ENCODE measurements at regions not wholly inside any gene's neighbourhood (a gene's known extent, or its start where the extent isn't known, plus 50 kb on each side); places are given as distances from the start of the nearest gene placed in this dataset.
A peak's percentile ranks its signal among the peaks of the same experiment; 100 is the strongest.
"Not testable (repeated sequence)": the region's sequence is repeated elsewhere in the genome, so short reads cannot be mapped to it uniquely, and the experiment has no call there.

- H3K27ac ChIP-seq (replicated peaks); DNase-seq (ENCODE audit: low read depth in 1 of 2, low spot score in 1 of 2); H3K4me3 ChIP-seq (replicated peaks; ENCODE audit: insufficient read depth, low read length); H3K27me3 ChIP-seq (ENCODE audit: insufficient read depth, poor library complexity, severe bottlenecking): not testable (repeated sequence)
These were observed 162.1 kb upstream of the ZNF658 start for GRCh38 chr9:66738418-66738817.

- not testable (repeated sequence) for DNase-seq (ENCODE audit: low read depth in 1 of 2, low spot score in 1 of 2); H3K27me3 ChIP-seq (ENCODE audit: insufficient read depth, poor library complexity, severe bottlenecking); H3K27ac ChIP-seq (replicated peaks); H3K4me3 ChIP-seq (replicated peaks; ENCODE audit: insufficient read depth, low read length)
These were observed 160.4 kb upstream of the ZNF658 start for GRCh38 chr9:66740136-66740535.

DNA sequence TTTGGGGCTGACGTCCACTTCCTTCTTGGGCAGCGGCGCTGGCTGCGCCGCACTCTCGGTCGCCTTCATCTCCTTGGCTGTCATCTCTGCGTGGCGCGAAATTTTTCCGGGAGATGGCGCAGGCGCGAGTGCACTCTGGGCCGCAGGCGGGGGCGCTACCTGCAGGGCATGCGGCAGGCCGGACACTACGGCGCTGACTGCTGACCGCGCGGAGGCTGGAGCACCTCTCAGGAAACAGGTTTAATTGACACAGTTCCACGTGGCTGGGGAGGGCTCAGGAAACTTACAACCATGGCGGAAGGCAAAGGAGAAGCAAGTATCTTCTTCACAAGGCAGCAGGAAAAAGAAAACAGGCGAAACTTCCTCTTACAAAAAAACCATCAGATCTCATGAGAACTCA, 154.7 kb upstream of the ZNF658 start:
- H3K27me3 ChIP-seq (ENCODE audit: insufficient read depth, poor library complexity, severe bottlenecking); H3K4me3 ChIP-seq (replicated peaks; ENCODE audit: insufficient read depth, low read length); DNase-seq (ENCODE audit: low read depth in 1 of 2, low spot score in 1 of 2); H3K27ac ChIP-seq (replicated peaks): not testable (repeated sequence)

GRCh38 chr9:66752324-66752923, 148.1 kb upstream of the ZNF658 start:
- not testable (repeated sequence) for H3K27me3 ChIP-seq (ENCODE audit: insufficient read depth, poor library complexity, severe bottlenecking); H3K27ac ChIP-seq (replicated peaks); H3K4me3 ChIP-seq (replicated peaks; ENCODE audit: insufficient read depth, low read length); DNase-seq (ENCODE audit: low read depth in 1 of 2, low spot score in 1 of 2)

- not testable (repeated sequence) for H3K27me3 ChIP-seq (ENCODE audit: insufficient read depth, poor library complexity, severe bottlenecking); H3K27ac ChIP-seq (replicated peaks); DNase-seq (ENCODE audit: low read depth in 1 of 2, low spot score in 1 of 2); H3K4me3 ChIP-seq (replicated peaks; ENCODE audit: insufficient read depth, low read length)
These were observed 140.6 kb upstream of the ZNF658 start for GRCh38 chr9:66759825-66760492.

DNA sequence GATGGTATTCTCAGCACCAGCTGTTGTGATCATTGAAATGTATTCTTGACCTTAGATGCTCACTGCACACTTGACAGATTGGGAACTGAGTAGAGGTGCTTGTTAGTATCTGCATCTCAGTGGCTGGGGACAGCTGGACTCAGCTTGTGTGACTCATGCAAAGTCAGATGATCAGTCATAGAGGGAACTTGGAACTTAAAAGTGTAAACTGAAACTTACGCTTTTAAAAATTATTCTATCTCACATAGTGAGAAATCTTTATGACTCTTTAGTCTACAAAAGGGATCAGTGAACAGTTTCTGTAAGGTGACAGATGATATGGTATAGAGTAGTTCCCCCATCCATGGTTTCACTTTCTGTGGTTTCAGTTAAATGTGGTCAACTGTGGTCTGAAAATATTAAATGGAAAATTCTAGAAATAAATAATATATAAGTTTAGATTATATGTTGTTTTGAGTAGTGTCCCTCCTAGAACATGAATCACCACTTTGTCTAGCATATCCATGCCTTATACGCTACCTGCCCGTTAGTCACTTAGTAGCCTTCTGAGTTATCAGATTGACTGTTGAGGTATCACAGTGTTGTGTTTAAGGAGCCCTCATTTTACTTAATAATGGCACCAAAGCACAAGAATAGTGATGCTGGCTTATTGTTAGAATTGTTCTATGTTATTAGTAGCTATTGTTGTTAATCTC, 135.6 kb upstream of the ZNF658 start:
- not testable (repeated sequence) for H3K4me3 ChIP-seq (replicated peaks; ENCODE audit: insufficient read depth, low read length); H3K27me3 ChIP-seq (ENCODE audit: insufficient read depth, poor library complexity, severe bottlenecking)

GRCh38 chr9:66765531-66765930, 135.0 kb upstream of the ZNF658 start:
- H3K4me3 ChIP-seq (replicated peaks; ENCODE audit: insufficient read depth, low read length); H3K27ac ChIP-seq (replicated peaks); DNase-seq (ENCODE audit: low read depth in 1 of 2, low spot score in 1 of 2); H3K27me3 ChIP-seq (ENCODE audit: insufficient read depth, poor library complexity, severe bottlenecking): not testable (repeated sequence)

More for the DNA sequence above, 135.6 kb upstream of the ZNF658 start:
- not testable (repeated sequence) for H3K27ac ChIP-seq (replicated peaks); DNase-seq (ENCODE audit: low read depth in 1 of 2, low spot score in 1 of 2)

GRCh38 chr9:66771504-66771903, 129.0 kb upstream of the ZNF658 start:
- not testable (repeated sequence) for H3K4me3 ChIP-seq (replicated peaks; ENCODE audit: insufficient read depth, low read length); H3K27me3 ChIP-seq (ENCODE audit: insufficient read depth, poor library complexity, severe bottlenecking); DNase-seq (ENCODE audit: low read depth in 1 of 2, low spot score in 1 of 2); H3K27ac ChIP-seq (replicated peaks)

GRCh38 chr9:66774618-66775017, 125.9 kb upstream of the ZNF658 start:
- not testable (repeated sequence) for DNase-seq (ENCODE audit: low read depth in 1 of 2, low spot score in 1 of 2); H3K4me3 ChIP-seq (replicated peaks; ENCODE audit: insufficient read depth, low read length); H3K27ac ChIP-seq (replicated peaks); H3K27me3 ChIP-seq (ENCODE audit: insufficient read depth, poor library complexity, severe bottlenecking)

- DNase-seq (ENCODE audit: low read depth in 1 of 2, low spot score in 1 of 2); H3K27me3 ChIP-seq (ENCODE audit: insufficient read depth, poor library complexity, severe bottlenecking); H3K4me3 ChIP-seq (replicated peaks; ENCODE audit: insufficient read depth, low read length); H3K27ac ChIP-seq (replicated peaks): not testable (repeated sequence)
These were observed 120.4 kb upstream of the ZNF658 start for GRCh38 chr9:66779944-66780661.

- not testable (repeated sequence) for H3K27me3 ChIP-seq (ENCODE audit: insufficient read depth, poor library complexity, severe bottlenecking); H3K4me3 ChIP-seq (replicated peaks; ENCODE audit: insufficient read depth, low read length); DNase-seq (ENCODE audit: low read depth in 1 of 2, low spot score in 1 of 2); H3K27ac ChIP-seq (replicated peaks)
These were observed 119.3 kb upstream of the ZNF658 start for GRCh38 chr9:66781240-66781639.

DNA sequence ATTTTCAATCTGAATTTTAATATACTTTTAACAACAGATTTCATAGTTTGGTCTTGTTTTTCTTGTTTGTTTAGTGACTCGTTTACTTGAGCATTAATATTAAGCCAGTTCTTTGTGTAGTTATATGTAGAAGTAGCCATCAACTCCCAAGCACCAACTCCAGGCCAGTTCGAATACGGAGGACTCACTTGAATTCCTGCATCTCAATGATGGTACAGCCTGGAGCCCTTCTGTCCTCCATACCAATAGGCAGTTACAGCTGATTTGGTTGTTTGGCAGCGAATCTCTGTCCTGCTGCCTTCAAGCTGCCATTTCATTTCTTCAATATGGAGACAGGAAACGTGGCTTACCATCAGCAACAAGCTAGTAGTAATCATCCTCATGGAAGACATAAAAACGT, 118.5 kb upstream of the ZNF658 start:
- not testable (repeated sequence) for H3K27me3 ChIP-seq (ENCODE audit: insufficient read depth, poor library complexity, severe bottlenecking); H3K4me3 ChIP-seq (replicated peaks; ENCODE audit: insufficient read depth, low read length); DNase-seq (ENCODE audit: low read depth in 1 of 2, low spot score in 1 of 2)
- H3K27ac ChIP-seq (replicated peaks): peak overlapping the region; percentile 85

- not testable (repeated sequence) for DNase-seq (ENCODE audit: low read depth in 1 of 2, low spot score in 1 of 2); H3K27ac ChIP-seq (replicated peaks); H3K27me3 ChIP-seq (ENCODE audit: insufficient read depth, poor library complexity, severe bottlenecking); H3K4me3 ChIP-seq (replicated peaks; ENCODE audit: insufficient read depth, low read length)
These were observed 114.9 kb upstream of the ZNF658 start for GRCh38 chr9:66785603-66786002.

DNA sequence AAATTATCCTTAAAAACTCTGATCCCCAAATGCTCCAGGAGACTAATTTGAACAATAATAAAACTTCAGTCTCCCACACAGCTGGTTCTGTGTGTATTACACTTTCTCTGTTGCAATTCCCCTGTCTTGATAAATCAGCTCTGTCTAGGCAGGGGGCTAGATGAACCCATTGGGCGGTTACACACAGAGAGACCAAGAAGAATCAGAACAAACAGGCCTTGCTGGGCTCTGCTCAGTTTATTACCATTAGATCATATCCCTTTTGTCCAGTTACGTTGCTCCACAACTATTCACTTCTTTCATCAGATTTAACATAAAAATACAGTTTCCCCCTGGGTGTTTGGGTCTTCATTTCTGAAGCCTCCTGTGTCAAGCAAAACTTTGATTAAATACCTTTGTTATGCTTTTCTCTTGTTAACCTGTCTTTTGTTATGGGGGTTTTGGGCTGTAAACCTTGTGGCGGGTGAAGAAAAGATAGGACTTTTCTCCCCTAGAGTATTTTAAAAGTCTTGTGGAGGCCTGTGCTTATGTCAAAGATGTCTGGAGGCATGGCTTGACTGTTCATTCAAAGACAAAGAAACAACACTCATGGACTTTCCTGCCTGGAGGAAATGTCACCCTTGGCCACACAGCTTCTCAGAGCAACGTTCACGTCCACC, 109.3 kb upstream of the ZNF658 start:
- H3K4me3 ChIP-seq (replicated peaks; ENCODE audit: insufficient read depth, low read length); H3K27ac ChIP-seq (replicated peaks); DNase-seq (ENCODE audit: low read depth in 1 of 2, low spot score in 1 of 2); H3K27me3 ChIP-seq (ENCODE audit: insufficient read depth, poor library complexity, severe bottlenecking): not testable (repeated sequence)

Measured in HL-60 (cell line).